Prostate gland (tissue), 2 donors: ENCODE measurements at regions not wholly inside any gene's neighbourhood (a gene's known extent, or its start where the extent isn't known, plus 50 kb on each side); places are given as distances from the start of the nearest gene placed in this dataset.

Experiments used
- DNase-seq: peaks from one replicate; pipeline ENCODE4 v3.0.0-alpha.2; 2019; ENCODE audit warnings: low spot score
- H3K27ac ChIP-seq, 2 donors: fragments of 200-600 bp; sonication (generic); 2 replicates each; pipeline ENCODE4 v1.5.1; 2017 to 2019
- H3K27me3 ChIP-seq: fragments of 200-600 bp; sonication (generic); replicated peaks from 2 replicates; pipeline ENCODE4 v1.5.1; 2019; ENCODE audit not compliant: insufficient read depth
- H3K36me3 ChIP-seq, 2 donors: fragments of 200-600 bp; sonication (generic); 1 replicate in 1 of 2; 2 replicates in 1 of 2; pipeline versions ENCODE4 v1.5.1 to v1.8.1; 2017 to 2019
- H3K4me1 ChIP-seq: fragments of 200-600 bp; sonication (generic); replicated peaks from 2 replicates; pipeline ENCODE4 v1.5.1; 2019
- H3K4me3 ChIP-seq, 2 donors: fragments of 200-600 bp; sonication (generic); 2 replicates each; pipeline ENCODE4 v1.5.1; 2017 to 2019
- H3K9me3 ChIP-seq: fragments of 200-600 bp; sonication (generic); 2 replicates; pipeline ENCODE4 v1.5.1; 2017
- CTCF ChIP-seq, 4 experiments: fragments of 200-600 bp in 2 of 4; fragments of 450-650 bp in 2 of 4; sonication (generic) in 2 of 4; IDR thresholded peaks; 1 replicate in 3 of 4; 2 replicates in 1 of 4; pipeline ENCODE4 v1.5.1; 2016 to 2019; ENCODE audit warnings: antibody characterized with exemption in 4 of 4, mild to moderate bottlenecking in 2 of 4, moderate library complexity in 2 of 4
- POLR2A ChIP-seq: fragments of 450-650 bp; IDR thresholded peaks from one replicate; pipeline ENCODE4 v1.6.1; 2016; ENCODE audit warnings: antibody characterized with exemption, mild to moderate bottlenecking
- POLR2AphosphoS5 ChIP-seq: sonication (generic); formaldehyde crosslinking; IDR thresholded peaks from one replicate; pipeline ENCODE4 v1.6.1; 2017; ENCODE audit warnings: antibody characterized with exemption
- WGBS: methylation state at CpG from one replicate; pipeline ENCODE4 v1.1.5; 2018; 5-methylcytosine and 5-hydroxymethylcytosine counted together
- intact Hi-C: fragments of 100-400 bp; cut with DNase I; formaldehyde crosslinking; loops from one replicate; pipeline ENCODE4 v1.14.2; 2022

- Histone ChIP-seq H3K4me1 (no peaks in the 10 kb centered on the region), H3K27ac (no peak overlapping the region), H3K4me3 (no peak overlapping the region), H3K27me3 (no peaks in the 10 kb centered on the region), H3K36me3 (no peaks in the 10 kb centered on the region), H3K9me3 (no peaks in the 10 kb centered on the region)
- no peak for TF ChIP-seq POLR2AphosphoS5
- no peak for TF ChIP-seq POLR2A
- no peak for TF ChIP-seq CTCF (IDR thresholded peaks at IDR 0.05)
- WGBS = 51% methylated on average over 5 of the region's 5 CpGs
- DNase-seq = no peak
- intact Hi-C loops = no loop called here
Measured at GRCh38 chr2:4891394-4891793, 800.8 kb upstream of the SOX11 start.

- intact Hi-C loops = no loop called here
- H3K36me3 ChIP-seq = no peaks in the 10 kb centered on the region
Measured at GRCh38 chr2:4895371-4895770, 796.8 kb upstream of the SOX11 start.

GRCh38 chr2:4898706-4899105 is 793.5 kb upstream of the SOX11 start:
- no peaks in the 10 kb centered on the region for H3K36me3 ChIP-seq
- H3K27ac ChIP-seq = no peak overlapping the region
- H3K4me3 ChIP-seq = no peak overlapping the region
- H3K4me1 ChIP-seq = no peaks in the 10 kb centered on the region
- DNase-seq = no peak
- no peaks in the 10 kb centered on the region for H3K9me3 ChIP-seq
- 78% methylated on average over 5 of the region's 5 CpGs for WGBS
- no peaks in the 10 kb centered on the region for H3K27me3 ChIP-seq
- no peak for TF ChIP-seq POLR2A
- TF ChIP-seq POLR2AphosphoS5 = no peak
- no peak for TF ChIP-seq CTCF (IDR thresholded peaks at IDR 0.05)
- intact Hi-C loops = no loop called here

More at GRCh38 chr2:4895371-4895770, 796.8 kb upstream of the SOX11 start:
- Histone ChIP-seq H3K4me3 (no peak overlapping the region), H3K9me3 (no peaks in the 10 kb centered on the region), H3K4me1 (no peaks in the 10 kb centered on the region), H3K27me3 (no peaks in the 10 kb centered on the region), H3K27ac (no peak overlapping the region)
- 55% methylated on average over 6 of the region's 6 CpGs for WGBS
- TF ChIP-seq POLR2AphosphoS5 (no peak), CTCF (IDR thresholded peaks at IDR 0.05) (no peak), POLR2A (no peak)
- DNase-seq = no peak

GRCh38 chr2:4900242-4900641 is 791.9 kb upstream of the SOX11 start:
- DNase-seq = no peak
- no peak overlapping the region for H3K27ac ChIP-seq
- TF ChIP-seq CTCF (IDR thresholded peaks at IDR 0.05) = no peak
- TF ChIP-seq POLR2AphosphoS5 = no peak
- TF ChIP-seq POLR2A = no peak
- no peaks in the 10 kb centered on the region for H3K4me1 ChIP-seq
- H3K36me3 ChIP-seq = no peaks in the 10 kb centered on the region
- intact Hi-C loops = no loop called here
- H3K9me3 ChIP-seq = no peaks in the 10 kb centered on the region
- H3K4me3 ChIP-seq = no peak overlapping the region
- no peaks in the 10 kb centered on the region for H3K27me3 ChIP-seq
- 40% methylated on average over 5 of the region's 5 CpGs for WGBS

- Histone ChIP-seq H3K27me3 (no peaks in the 10 kb centered on the region), H3K4me1 (no peaks in the 10 kb centered on the region), H3K9me3 (no peaks in the 10 kb centered on the region), H3K27ac (no peak overlapping the region), H3K4me3 (no peak overlapping the region), H3K36me3 (no peaks in the 10 kb centered on the region)
- 66% methylated on average over 11 of the region's 11 CpGs for WGBS
- no peak for DNase-seq
- TF ChIP-seq POLR2A (no peak), POLR2AphosphoS5 (no peak), CTCF (IDR thresholded peaks at IDR 0.05) (no peak)
- intact Hi-C loops = no loop called here
Measured at GRCh38 chr2:4900861-4901770, 791.1 kb upstream of the SOX11 start.
